ENCODE measurements at regions not wholly inside any gene's neighbourhood (a gene's known extent, or its start where the extent isn't known, plus 50 kb on each side); places are given as distances from the start of the nearest gene placed in this dataset.

DNA sequence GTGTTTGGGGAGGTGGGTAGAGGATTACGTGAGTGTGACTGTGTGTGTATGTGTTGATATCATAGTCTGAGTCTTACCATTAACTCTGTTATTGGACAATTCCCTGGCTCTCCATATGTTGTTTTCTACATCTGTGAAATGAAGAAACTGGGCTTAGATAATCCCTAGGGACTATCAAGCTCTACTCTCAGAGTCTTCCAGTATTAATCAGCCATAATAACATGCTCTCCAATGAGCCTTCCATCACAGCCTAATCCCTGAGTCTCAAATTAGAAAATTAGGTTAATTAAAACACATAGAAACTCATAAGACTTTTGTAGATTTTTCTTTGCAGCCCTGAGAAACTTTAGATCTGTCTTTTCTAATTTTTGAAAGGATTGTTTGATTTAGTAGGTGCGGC, 404.2 kb upstream of the RARB start:
- H3K9me3 Mint-ChIP-seq (ENCODE audit: unreplicated experiment), result no peaks in the 10 kb centered on the region
- Histone ChIP-seq H3K36me3 (ENCODE audit: control insufficient read depth, insufficient read depth, low read length) (no peaks in the 10 kb centered on the region), H3K9me3 (no peaks in the 10 kb centered on the region), H3K4me1 (no peaks in the 10 kb centered on the region), H3K27me3 (replicated peaks; ENCODE audit: control insufficient read depth, insufficient read depth, low read length) (no peaks in the 10 kb centered on the region), H3K4me3 (ENCODE audit: low read depth, low read length) (no peak overlapping the region)
- H3K36me3 Mint-ChIP-seq (ENCODE audit: insufficient read depth, unreplicated experiment), result no peaks in the 10 kb centered on the region
- no peak overlapping the region for H3K4me3 Mint-ChIP-seq (ENCODE audit: unreplicated experiment)
- intact Hi-C loops (cut with micrococcal nuclease; ENCODE audit: unreplicated experiment), result no loop called here
- DNase-seq, result no peak
- POLR2A ChIA-PET, result no interaction called here
- no peak overlapping the region for H3K27ac Mint-ChIP-seq (ENCODE audit: unreplicated experiment)
- H3K27me3 Mint-ChIP-seq (ENCODE audit: insufficient read depth, unreplicated experiment), result peaks cover 1% of the 10 kb centered on the region
- TF ChIP-seq, protein P1, sequence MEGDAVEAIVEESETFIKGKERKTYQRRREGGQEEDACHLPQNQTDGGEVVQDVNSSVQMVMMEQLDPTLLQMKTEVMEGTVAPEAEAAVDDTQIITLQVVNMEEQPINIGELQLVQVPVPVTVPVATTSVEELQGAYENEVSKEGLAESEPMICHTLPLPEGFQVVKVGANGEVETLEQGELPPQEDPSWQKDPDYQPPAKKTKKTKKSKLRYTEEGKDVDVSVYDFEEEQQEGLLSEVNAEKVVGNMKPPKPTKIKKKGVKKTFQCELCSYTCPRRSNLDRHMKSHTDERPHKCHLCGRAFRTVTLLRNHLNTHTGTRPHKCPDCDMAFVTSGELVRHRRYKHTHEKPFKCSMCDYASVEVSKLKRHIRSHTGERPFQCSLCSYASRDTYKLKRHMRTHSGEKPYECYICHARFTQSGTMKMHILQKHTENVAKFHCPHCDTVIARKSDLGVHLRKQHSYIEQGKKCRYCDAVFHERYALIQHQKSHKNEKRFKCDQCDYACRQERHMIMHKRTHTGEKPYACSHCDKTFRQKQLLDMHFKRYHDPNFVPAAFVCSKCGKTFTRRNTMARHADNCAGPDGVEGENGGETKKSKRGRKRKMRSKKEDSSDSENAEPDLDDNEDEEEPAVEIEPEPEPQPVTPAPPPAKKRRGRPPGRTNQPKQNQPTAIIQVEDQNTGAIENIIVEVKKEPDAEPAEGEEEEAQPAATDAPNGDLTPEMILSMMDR (IDR thresholded peaks at IDR 0.05; ENCODE audit: insufficient read depth in 1 of 2, low read depth in 1 of 2, low read length in 1 of 2, severe bottlenecking in 1 of 2, unreplicated experiment in 1 of 2), result no peak
- CTCF ChIA-PET, result interaction anchor here (1.1 kb wide), 1 partner anchor 570 kb away, joined by 4 read pairs; no protein-coding TSS in a partner anchor
- BruUV-seq (replicated peaks), result no TSS peak
- no peaks in the 10 kb centered on the region for H3K4me1 Mint-ChIP-seq (ENCODE audit: low read depth, unreplicated experiment)

DNA sequence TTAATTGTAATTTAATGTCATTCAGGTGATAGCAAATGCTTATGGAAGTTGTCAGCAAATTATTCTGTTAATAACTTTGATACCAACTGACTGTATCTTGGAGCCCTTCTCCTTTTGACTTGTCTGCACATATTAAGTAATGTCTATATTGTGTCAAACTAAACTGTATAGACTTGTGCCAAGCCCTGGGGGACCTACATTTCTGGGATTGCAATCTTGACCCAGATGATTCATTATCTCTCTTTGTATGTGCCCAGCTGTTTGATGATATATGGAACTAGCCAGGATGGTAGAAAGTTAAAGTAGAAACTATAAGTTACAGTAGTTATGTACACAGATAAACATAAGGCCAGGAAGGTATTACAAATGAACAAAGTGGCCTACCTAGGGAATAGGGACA, 402.8 kb upstream of the RARB start:
- no TSS peak for BruUV-seq (replicated peaks)
- ChIA-PET POLR2A (no interaction called here), CTCF (no interaction called here)
- Mint-ChIP-seq H3K27ac (ENCODE audit: unreplicated experiment) (no peak overlapping the region), H3K4me1 (ENCODE audit: low read depth, unreplicated experiment) (no peaks in the 10 kb centered on the region), H3K27me3 (ENCODE audit: insufficient read depth, unreplicated experiment) (peaks cover 3% of the 10 kb centered on the region), H3K4me3 (ENCODE audit: unreplicated experiment) (no peak overlapping the region), H3K36me3 (ENCODE audit: insufficient read depth, unreplicated experiment) (no peaks in the 10 kb centered on the region), H3K9me3 (ENCODE audit: unreplicated experiment) (no peaks in the 10 kb centered on the region)
- TF ChIP-seq, protein P1 (IDR thresholded peaks at IDR 0.05; ENCODE audit: insufficient read depth in 1 of 2, low read depth in 1 of 2, low read length in 1 of 2, severe bottlenecking in 1 of 2, unreplicated experiment in 1 of 2), result no peak
- Histone ChIP-seq H3K36me3 (ENCODE audit: control insufficient read depth, insufficient read depth, low read length) (no peaks in the 10 kb centered on the region), H3K27me3 (replicated peaks; ENCODE audit: control insufficient read depth, insufficient read depth, low read length) (no peaks in the 10 kb centered on the region), H3K9me3 (no peaks in the 10 kb centered on the region), H3K4me1 (no peaks in the 10 kb centered on the region), H3K4me3 (ENCODE audit: low read depth, low read length) (no peak overlapping the region)
- DNase-seq, result no peak
- intact Hi-C loops (cut with micrococcal nuclease; ENCODE audit: unreplicated experiment), result no loop called here

DNA sequence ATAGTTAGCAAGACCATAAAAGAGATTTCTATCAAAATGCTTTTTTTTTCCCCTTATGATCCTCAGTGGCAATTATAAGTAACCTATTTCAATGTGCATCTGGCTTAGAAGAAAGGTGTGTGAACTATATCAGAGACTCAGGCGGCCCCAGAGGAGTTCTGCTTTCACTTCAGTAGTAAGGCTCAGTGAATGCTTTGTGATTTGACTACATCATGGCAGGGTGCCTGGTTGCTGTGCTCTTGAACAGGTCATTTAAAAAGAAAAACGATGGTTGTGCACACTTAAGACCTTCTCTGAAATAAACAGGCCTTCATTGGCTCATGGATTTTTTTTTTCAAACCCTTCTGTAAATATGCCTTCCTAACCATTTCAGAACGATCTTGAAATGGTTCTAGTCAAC, 400.4 kb upstream of the RARB start:
- Histone ChIP-seq H3K4me1 (no peaks in the 10 kb centered on the region), H3K36me3 (ENCODE audit: control insufficient read depth, insufficient read depth, low read length) (no peaks in the 10 kb centered on the region), H3K27me3 (replicated peaks; ENCODE audit: control insufficient read depth, insufficient read depth, low read length) (no peaks in the 10 kb centered on the region), H3K4me3 (ENCODE audit: low read depth, low read length) (no peak overlapping the region), H3K9me3 (no peaks in the 10 kb centered on the region)
- ChIA-PET CTCF (no interaction called here), POLR2A (no interaction called here)
- no peak for DNase-seq
- no TSS peak for BruUV-seq (replicated peaks)
- H3K9me3 Mint-ChIP-seq (ENCODE audit: unreplicated experiment), result no peaks in the 10 kb centered on the region
- H3K4me3 Mint-ChIP-seq (ENCODE audit: unreplicated experiment), result no peak overlapping the region
- no peak overlapping the region for H3K27ac Mint-ChIP-seq (ENCODE audit: unreplicated experiment)
- peaks cover 3% of the 10 kb centered on the region for H3K27me3 Mint-ChIP-seq (ENCODE audit: insufficient read depth, unreplicated experiment)
- TF ChIP-seq, protein P1 (IDR thresholded peaks at IDR 0.05; ENCODE audit: insufficient read depth in 1 of 2, low read depth in 1 of 2, low read length in 1 of 2, severe bottlenecking in 1 of 2, unreplicated experiment in 1 of 2), result no peak
- no peaks in the 10 kb centered on the region for H3K36me3 Mint-ChIP-seq (ENCODE audit: insufficient read depth, unreplicated experiment)
- intact Hi-C loops (cut with micrococcal nuclease; ENCODE audit: unreplicated experiment), result no loop called here
- no peaks in the 10 kb centered on the region for H3K4me1 Mint-ChIP-seq (ENCODE audit: low read depth, unreplicated experiment)

All from Caco-2 (cell line).